GM12892 (cell line): ENCODE measurements at regions not wholly inside any gene's neighbourhood (a gene's known extent, or its start where the extent isn't known, plus 50 kb on each side); places are given as distances from the start of the nearest gene placed in this dataset.
"Not testable (repeated sequence)": the region's sequence is repeated elsewhere in the genome, so short reads cannot be mapped to it uniquely, and the experiment has no call there.

Source experiments
- DNase-seq: peaks from one replicate; pipeline ENCODE4 v3.0.0; 2011; ENCODE audit not compliant: insufficient read length
- FAIRE-seq: peaks from 2 replicates; lab custom pipeline; 2011; peaks lifted over from hg19 to GRCh38; lab: Jason Lieb, UNC
- POLR2A ChIP-seq: IDR thresholded peaks from 2 replicates; pipeline ENCODE4 v1.6.1; 2011; ENCODE audit warnings: low read depth, low read length, control low read depth
- POLR2AphosphoS5 ChIP-seq: IDR thresholded peaks from 2 replicates; pipeline ENCODE4 v1.6.1; 2011; ENCODE audit warnings: low read depth, low read length, control low read depth
- TAF1 ChIP-seq: IDR thresholded peaks from 2 replicates; pipeline ENCODE4 v1.6.1; 2011; ENCODE audit warnings: low read depth, mild to moderate bottlenecking, control low read depth, low read length, borderline replicate concordance

- DNase-seq (no peak), FAIRE-seq (no peak)
- TF ChIP-seq POLR2A: no peak
- no peak for TF ChIP-seq TAF1
- TF ChIP-seq POLR2AphosphoS5: no peak
Measured at GRCh38 chr16:63904182-63904581, 1217.7 kb downstream of the CDH11 start.

DNA sequence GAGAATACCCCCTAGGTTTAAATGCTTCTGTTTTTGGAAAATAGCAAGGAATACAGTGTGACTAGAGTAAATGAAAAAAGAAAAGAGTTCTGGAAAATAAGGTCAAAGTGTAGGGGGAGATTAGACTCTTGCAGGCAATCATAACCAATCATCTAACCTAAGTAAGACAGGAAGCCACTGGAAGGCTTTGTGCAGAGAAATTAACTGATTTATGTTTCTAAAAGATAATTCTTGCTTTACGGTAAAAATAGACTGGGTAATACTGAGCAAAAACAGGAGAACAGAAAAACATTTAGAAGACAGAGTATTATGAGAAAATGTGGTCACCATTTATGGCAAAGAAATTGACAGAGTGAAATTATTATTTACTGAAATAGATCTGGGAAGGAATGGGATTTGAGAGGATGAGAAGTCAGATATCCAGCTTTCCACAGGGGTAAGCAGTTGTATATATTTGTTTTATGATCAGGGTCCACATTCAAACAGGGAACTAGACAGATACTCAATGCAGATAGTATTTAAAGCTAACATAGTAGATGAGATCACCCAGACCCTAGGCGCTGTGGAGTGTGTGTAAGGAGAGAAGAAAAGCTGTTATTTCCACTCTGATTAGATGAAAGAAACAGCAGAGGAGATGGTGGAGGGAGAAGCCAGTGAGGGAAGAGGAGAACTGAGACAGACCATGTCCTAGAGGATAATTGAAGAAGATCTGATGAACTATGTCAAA, 1225.3 kb downstream of the CDH11 start:
- TF ChIP-seq POLR2A: no peak
- no peak for DNase-seq
- FAIRE-seq: no peak

GRCh38 chr16:63890723-63891122, 1231.1 kb downstream of the CDH11 start:
- TF ChIP-seq POLR2A (no peak), TAF1 (no peak), POLR2AphosphoS5 (no peak)
- FAIRE-seq (no peak), DNase-seq (no peak)

DNA sequence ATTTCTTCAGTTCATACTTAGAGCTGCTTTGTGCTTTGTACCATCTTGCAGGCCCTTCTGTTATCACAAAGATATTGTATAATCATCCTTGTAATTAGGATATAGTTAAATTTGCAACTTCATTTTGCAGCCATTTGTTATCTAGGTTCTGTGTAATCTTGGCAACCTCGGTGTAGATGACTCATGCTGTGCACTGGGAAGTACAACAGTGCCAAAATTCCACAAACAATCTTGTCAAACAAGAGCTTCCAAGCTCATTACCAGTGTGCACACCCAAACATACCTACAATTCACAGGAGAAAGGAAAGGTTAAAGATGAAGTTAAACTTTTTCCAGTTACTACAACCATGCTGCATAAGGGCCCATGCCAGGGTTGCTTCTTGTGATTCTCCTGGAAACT, 1231.8 kb downstream of the CDH11 start:
- no peak for TF ChIP-seq POLR2A
- no peak for TF ChIP-seq TAF1
- TF ChIP-seq POLR2AphosphoS5: no peak
- FAIRE-seq (no peak), DNase-seq (no peak)

GRCh38 chr16:63883091-63883490, 1238.8 kb downstream of the CDH11 start:
- no peak for FAIRE-seq
- DNase-seq: no peak
- no peak for TF ChIP-seq POLR2A
- TF ChIP-seq TAF1: no peak

- no peak for FAIRE-seq
- TF ChIP-seq POLR2A (no peak), TAF1 (no peak), POLR2AphosphoS5 (no peak)
Measured at GRCh38 chr16:63882576-63882975, 1239.3 kb downstream of the CDH11 start.

GRCh38 chr16:63880948-63881347, 1240.9 kb downstream of the CDH11 start:
- no peak for FAIRE-seq
- TF ChIP-seq TAF1 (no peak), POLR2AphosphoS5 (no peak), POLR2A (no peak)
- no peak for DNase-seq

More at GRCh38 chr16:63882576-63882975, 1239.3 kb downstream of the CDH11 start:
- no peak for DNase-seq

DNA sequence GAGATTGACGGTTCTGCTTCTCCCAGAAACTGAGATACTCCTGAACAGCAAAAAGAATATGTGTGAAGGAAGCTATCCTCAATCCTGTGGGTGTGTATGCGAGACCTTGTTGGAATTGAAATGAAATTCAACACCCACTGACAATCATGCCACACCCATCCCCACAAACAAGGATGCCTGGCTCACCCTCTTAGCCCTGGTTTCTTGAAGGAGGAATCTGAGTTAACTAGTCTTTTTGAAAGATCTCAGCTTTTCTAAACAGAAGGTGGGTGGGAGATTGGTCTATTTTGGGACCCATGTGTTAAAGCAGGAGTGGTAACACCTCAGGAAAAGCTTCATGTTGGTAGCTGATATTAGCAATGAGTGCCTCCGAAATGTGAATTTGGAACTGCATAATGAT, 1244.5 kb downstream of the CDH11 start:
- no peak for DNase-seq
- TF ChIP-seq POLR2AphosphoS5 (no peak), POLR2A (no peak), TAF1 (no peak)
- no peak for FAIRE-seq

- no peak for DNase-seq
- no peak for FAIRE-seq
- TF ChIP-seq POLR2AphosphoS5 (no peak), TAF1 (no peak), POLR2A (no peak)
Measured at GRCh38 chr16:63876103-63876502, 1245.8 kb downstream of the CDH11 start.

DNA sequence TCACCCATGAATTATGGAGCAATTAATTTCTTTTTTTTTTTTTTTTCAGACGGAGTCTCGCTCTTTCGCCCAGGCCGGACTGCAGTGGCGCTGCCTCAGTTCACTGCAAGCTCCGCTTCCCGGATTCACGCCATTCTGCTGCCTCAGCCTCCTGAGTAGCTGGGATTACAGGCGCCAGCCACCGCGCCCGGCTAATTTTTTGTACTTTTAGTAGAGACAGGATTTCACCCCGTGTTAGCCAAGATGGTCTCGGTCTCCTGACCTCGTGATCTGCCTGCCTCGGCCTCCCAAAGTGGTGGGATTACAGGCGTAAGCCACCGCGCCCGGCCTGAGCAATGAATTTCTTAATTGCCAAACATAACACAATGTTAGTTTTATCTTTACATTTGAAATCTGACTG, 1261.2 kb downstream of the CDH11 start:
- not testable (repeated sequence) for FAIRE-seq, DNase-seq

DNA sequence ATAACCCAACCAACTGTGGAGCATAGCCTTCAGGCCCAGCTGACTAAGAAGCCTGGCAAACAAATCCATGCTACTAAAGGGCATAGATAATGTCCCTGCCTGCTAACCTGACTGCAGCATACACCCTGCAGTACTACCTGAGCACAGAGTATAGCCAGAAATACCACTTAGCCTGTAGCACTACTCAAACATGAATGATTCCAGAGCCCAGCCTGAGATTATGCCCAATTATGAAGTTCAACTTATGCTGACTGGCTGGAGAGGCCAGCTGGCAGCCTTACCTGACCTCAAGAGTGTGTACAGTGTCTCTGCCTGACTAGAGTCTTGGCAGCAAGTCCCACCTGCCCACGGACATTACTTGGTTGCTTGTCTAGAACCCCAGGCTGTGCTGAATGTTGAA, 1265.3 kb downstream of the CDH11 start:
- DNase-seq (no peak), FAIRE-seq (no peak)
- TF ChIP-seq POLR2A: no peak
- TF ChIP-seq TAF1: no peak
- TF ChIP-seq POLR2AphosphoS5: no peak

DNA sequence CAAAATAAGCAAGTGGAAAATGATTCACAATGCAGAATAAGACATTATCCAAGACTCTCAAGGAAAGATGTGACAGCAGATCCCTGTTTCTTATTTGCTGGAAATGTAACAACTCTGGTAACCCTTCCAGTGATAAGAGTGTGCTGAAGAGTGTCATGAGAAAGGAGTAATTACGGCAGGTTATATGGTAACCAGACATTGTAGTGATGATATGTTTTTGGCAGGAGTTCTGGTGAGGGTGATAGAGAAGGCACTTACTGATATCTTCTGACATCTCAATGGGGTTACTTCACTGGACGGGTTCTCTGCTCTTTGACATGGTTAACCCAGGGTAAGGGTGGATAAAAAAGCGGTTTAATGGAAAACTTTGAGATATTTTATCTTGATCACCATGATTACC, 1270.9 kb downstream of the CDH11 start:
- no peak for DNase-seq
- no peak for FAIRE-seq

More for the DNA sequence above, 1270.9 kb downstream of the CDH11 start:
- TF ChIP-seq TAF1: no peak
- TF ChIP-seq POLR2A: no peak
- TF ChIP-seq POLR2AphosphoS5: no peak
